NCI-H82 treated with DMSO at 0.1 percent for 48 hours (cell line): ENCODE measurements at regions not wholly inside any gene's neighbourhood (a gene's known extent, or its start where the extent isn't known, plus 50 kb on each side); places are given as distances from the start of the nearest gene placed in this dataset.
"Not testable (repeated sequence)": the region's sequence is repeated elsewhere in the genome, so short reads cannot be mapped to it uniquely, and the experiment has no call there.

Source experiments
- DNase-seq: peaks from one replicate; lab custom pipeline; 2025; ENCODE audit not compliant: unreplicated experiment; lab: John Stamatoyannopoulos, UW

DNA sequence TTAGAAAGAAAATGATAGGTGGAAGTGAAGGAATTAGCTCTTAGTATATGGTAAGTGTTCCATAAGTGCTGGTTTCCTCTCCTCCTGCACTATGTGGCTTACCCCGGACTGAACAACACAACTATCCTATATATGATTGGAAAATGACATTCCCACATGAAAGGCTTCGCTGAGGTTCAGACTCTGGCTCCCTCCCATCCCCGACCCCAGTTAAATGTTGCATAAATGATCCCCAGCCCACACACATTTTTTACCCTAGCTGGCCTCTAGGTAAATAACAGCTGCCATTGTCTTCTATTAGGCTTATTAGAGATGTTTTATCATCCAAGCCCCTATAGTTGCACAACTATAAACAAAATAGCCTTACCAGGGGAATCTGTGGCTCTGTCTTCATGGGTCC, 495.6 kb upstream of the CDH11 start:
- no peak for DNase-seq

GRCh38 chr16:65608455-65608854, 486.6 kb upstream of the CDH11 start:
- DNase-seq = no peak

DNA sequence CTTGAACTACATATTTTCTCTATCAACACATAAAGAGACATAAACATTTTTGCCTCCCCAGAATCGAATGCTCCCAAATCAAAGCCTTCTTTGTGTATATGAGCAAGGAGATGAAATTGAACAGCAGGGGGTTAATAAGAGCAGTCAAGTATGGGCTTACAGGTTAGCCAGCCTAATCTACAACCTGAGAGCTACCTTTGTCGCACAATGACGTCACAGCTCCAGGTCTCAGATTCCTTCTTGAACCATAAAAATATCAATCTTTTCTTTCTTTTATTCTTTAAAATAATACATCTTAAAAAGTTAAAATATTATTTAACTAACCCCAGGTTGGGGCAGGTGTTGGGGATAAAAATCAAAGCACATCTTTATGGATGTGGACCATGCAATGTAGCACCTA, 482.9 kb upstream of the CDH11 start:
- no peak for DNase-seq

GRCh38 chr16:65601781-65602180, 479.9 kb upstream of the CDH11 start:
- no peak for DNase-seq

DNA sequence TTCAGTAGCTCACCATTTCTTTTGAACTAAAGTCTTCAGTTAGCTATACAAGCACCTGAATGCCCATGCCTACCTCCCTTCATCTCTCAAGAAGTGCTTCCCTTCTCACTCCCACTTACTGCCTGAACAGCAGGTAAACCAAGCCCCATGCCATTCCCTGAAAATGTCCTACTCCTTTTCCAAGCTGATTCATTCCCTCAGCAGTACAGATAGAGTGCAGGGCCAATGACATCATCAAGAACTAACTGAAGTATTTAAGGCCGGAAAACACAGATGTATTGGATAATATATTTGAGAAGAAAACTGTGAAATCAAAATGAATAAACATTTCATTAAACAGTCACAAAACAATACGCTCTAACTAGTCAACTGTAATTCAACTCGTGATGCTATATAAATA, 478.8 kb upstream of the CDH11 start:
- no peak for DNase-seq

DNA sequence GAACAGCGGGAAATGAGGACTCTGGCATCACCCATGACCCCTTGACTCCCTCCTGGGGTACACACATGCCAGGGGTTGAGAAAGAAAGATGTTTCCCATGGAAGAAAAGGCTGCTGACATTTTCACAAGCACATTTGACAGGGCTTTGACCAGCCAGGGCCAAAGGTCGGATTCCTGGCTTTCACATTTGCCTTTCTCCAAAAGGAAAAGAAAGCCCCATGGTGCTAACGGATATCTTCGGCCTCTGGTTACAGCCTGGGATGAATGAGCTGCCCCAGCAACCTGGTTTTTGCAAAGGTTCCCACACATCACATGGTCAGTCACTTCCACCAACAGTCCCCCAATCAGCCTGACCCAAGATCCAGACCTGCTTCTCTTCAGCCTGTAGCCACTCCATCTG, 478.2 kb upstream of the CDH11 start:
- DNase-seq = no peak

DNA sequence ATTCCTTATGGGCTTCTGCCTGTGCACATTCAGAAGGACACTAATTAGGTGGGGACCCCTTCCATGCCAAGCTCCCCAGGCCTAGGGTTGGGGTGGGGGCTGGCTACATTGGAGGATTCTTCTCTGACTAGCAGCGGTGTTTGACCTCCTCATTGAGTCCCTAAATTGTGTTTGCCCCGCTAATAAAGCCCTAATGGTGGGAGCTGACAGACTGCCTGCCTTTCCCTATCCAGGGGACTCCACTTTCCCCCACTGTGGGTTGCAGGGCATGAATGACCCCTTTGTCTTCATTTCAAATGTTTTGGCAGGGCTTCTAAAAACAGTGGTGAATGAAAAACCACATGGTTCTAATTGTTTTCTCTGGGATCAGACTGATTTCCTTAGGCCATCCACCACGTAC, 476.8 kb upstream of the CDH11 start:
- no peak for DNase-seq

DNA sequence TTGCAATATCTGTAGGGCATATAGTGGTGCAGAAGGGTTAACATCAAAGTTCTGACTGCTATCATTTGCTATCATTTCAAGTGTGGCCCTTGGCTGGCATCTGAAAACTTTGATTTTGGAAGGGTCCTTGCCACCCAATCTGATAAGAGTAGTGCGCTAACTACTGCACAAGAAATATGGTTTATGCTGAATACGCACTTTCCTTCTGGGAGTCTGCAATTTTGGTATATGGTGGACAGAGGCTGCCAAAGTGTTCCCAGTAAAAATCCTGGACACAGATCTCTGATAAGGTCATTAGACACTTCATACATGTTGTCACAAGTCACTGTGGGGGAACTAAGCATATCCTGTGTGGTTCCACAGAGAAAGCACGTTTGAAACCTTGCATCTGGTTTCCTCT, 461.6 kb upstream of the CDH11 start:
- no peak for DNase-seq

- no peak for DNase-seq
Measured at GRCh38 chr16:65579050-65579449, 457.2 kb upstream of the CDH11 start.

GRCh38 chr16:65576631-65577030, 454.8 kb upstream of the CDH11 start:
- DNase-seq = no peak

GRCh38 chr16:65576139-65576538, 454.3 kb upstream of the CDH11 start:
- DNase-seq = no peak

DNA sequence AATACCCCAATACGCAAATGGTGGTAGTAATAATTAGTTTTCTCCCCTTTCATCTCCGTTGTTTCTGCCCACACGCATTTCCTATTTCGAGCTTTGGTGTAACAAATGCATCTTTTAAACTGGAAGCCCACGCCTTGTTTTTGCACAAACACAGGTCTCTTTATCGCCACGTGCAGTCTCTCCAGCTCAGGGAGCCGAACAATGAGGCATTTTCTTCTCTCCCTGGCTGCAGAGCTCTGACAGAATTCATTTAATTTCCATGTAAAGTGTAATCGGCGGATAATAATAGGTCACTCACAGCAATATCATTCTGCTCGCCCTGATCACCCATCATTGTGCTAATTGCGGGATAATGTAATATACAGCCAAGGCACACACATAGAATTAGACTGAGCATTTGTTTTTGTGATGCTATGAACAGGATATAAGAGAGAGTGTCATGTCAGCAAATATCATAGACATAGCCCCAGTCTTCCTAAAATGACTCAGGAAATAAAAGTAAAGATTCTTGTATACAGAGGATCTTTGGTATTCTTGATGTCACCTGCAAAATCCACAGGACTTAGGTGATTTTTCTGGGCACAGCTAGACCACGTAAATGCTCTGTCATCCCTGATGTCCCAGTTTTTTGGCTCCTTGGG, 452.6 kb upstream of the CDH11 start:
- DNase-seq = no peak

DNA sequence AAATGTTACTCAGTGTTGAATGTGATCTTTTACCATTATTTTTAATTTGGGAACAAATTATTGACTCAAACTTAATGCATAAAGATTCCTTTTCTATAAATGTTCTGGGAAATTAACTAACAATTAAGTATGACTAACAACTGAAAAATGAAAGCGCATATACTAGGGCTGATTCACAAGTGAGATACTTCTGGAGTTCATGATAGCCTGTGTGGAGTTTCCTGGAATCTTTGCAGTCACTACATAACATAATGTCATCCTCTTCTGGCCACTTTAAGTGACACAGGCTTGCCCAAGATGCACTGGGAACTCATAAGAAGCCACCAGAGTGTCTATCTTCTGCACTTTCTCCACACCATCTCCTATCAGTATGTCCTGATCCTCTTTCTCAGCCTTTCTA, 450.3 kb upstream of the CDH11 start:
- no peak for DNase-seq

- DNase-seq = no peak
Measured at GRCh38 chr16:65570261-65570660, 448.4 kb upstream of the CDH11 start.

DNA sequence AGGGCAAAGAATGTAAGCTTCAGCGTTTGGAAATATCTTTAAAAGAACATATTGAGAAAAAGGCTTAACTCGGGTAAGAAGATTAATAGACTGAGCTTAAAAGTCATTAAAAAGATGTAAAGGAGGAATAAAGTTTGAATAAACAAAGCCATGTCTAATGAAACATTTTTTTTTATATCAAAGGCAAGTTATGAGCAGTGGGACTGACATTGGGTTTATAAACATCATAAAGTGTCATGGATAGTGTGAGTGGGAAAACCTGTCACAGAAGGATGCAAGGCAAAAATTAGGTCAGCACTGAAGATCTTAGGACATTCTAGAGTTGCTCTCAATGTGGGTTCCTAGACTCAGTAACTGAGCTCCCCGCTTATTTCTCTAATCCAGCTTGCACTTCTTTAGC, 438.0 kb upstream of the CDH11 start:
- no peak for DNase-seq

DNA sequence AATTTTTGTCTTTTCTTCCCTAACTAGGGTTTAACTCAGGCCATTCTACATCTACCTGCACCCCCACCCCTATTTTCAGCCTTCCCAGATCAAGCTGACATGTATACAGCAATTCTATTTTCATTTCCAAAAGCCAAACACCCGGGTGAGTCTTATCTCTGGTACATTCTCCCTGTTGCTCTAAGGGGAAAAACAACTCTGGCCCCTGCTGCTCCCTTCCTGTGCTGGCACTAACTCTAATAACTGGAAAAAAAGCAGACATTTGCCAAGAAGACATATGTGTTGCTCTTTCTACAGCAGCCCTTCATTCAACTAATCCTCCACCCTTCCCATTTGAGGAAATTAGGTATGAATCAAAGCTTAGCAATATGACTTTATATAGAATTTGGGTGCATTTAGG, 427.8 kb upstream of the CDH11 start:
- DNase-seq = not testable (repeated sequence)

DNA sequence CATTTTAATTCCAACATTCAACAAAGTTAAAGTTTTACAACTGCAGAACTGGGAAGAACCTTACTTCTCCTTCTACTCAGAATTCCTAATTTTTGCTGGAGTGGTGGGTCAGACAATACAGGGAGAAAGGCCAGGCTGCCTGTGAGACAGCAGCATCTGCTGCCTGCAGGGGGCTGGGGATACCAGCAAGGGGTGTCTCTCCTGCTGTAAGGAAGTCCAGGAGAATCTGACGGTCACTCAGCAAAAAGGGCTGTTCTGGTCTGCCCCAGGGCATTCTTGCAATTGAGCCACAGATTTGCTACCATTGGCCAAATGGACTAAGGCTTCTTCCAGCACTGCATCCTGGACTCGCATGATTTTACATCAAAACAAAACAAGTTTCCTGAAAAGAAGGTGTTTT, 426.6 kb upstream of the CDH11 start:
- DNase-seq = no peak

GRCh38 chr16:65547772-65548446, 426.0 kb upstream of the CDH11 start:
- DNase-seq = no peak

DNA sequence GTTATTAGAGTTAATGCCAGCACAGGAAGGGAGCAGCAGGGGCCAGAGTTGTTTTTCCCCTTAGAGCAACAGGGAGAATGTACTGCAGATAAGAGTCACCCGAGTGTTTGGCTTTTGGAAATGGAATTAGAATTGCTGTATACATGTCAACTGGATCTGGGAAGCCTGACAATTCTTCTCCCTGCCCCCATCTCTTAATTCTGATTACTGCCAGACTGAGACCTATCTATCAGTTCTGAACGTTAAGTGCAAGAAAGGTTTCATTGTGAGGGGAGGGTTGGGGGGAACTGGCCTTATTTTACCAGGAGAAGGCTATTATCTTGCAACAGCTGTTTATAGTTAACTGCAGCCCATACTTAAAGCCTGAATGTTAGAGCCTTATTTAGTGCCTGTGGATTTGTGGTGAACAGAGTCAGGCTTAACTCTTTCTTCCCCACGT, 424.5 kb upstream of the CDH11 start:
- peak; percentile 12 for DNase-seq

- DNase-seq = no peak
Measured at GRCh38 chr16:65545413-65545956, 423.6 kb upstream of the CDH11 start.

DNA sequence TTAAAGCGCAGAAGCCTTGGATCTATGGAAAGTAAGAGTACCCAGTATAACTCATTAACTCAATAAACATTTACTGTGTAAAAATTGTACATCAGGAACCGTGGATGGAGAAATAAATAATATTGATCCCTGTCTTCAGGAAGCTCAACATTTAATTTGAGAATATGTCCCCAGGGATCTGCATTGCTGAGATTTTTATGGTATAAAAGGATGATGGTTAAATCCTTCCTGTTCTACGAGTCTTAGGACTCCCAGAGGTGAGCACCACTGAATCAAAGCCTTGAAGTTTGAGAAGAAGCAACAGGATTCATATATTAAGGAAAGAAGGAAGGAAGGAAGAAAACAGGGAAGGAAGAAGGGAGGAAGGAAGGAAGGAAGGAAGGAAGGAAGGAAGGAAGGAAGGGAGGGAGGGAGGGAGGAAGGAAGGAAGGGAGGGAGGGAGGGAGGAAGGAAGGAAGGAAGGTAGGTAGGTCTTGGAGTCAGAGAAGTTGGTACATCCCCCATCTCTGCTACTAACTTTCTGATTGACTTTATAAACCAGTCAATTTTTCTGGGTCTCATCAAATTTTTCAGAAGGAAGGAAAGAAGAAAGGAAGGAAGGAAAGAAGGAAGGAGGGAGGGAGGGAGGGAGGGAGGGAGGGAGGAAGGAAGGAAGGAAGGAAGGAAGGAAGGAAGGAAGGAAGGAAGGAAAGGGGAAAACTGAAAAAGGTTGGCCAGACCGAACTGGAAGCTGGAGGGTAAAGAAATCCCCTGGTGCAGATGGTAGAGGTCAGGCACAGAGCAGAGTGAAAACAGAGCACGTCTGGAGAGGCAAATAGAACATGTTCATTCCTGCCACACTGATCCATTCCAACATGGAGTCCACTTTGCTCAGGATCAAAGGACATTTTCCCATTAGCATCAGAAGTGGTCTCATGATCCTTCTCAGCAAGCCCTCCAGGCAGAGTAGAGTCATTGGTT, 422.2 kb upstream of the CDH11 start:
- DNase-seq = no peak

DNA sequence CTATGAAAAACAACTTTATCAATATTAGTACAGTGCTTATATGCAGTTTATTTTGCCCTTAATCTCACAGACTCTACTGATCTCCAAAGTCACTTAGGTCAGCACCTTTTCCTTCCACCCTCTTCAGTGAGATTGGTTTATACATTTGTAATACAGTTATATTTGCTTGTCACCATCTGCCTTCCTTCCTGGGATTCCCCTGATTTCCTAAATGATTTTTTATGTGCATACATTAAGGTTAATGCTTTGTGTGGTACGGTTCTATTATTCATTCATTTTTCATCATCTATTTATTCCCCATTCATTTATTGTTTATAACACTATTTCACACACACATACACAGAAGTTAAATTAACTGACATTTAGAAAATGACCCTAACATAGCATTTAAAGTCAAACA, 419.8 kb upstream of the CDH11 start:
- no peak for DNase-seq
